Fibroblast of lung (primary cell): ENCODE measurements at regions not wholly inside any gene's neighbourhood (a gene's known extent, or its start where the extent isn't known, plus 50 kb on each side); places are given as distances from the start of the nearest gene placed in this dataset.

Experiments
- EZH2 ChIP-seq: IDR thresholded peaks from 2 replicates; pipeline ENCODE4 v1.5.1; 2012; ENCODE audit warnings: low read length, control low read depth, mild to moderate bottlenecking; ENCODE audit errors: missing control alignments
- TF ChIP-seq, protein P1 (sequence below), 2 donors: IDR thresholded peaks in 1 of 2; conservative IDR thresholded peaks in 1 of 2; 1 replicate in 1 of 2; 2 replicates in 1 of 2; pipeline ENCODE4 v1.5.1; 2011 to 2012; ENCODE audit warnings: low read length in 2 of 2, control low read depth in 1 of 2, inconsistent platforms in 1 of 2, low read depth in 1 of 2, mild to moderate bottlenecking in 1 of 2

DNA sequence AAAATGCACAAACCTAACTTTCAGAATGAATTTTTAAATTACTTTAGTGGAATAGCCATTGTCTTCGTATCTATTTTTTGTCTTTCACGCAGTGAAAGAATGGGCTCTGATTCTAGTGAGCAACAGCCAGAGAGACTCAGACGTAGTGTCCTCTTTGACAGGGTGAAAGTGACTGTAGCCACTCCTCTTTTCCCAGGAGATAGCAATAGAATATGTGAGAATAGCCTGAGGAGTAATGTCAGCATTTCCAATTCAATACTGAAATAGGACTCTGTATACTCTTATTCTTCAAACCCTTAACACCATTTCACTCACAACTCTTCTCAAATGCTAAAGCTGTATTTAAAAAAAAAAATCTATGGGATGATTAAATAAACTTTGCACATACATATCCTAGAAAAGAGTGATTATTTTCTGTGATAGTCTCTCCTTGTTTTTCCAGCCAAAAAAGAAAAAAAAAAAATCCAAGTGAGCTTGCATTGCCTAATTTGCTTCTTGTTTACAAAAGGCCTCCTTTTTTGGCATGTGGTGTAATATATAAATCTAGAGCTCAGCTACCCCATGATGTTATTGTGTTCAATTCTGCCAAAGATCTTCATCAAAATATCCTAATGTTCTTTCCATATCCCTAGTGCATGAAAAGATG, 626.1 kb upstream of the SLITRK6 start:
- TF ChIP-seq, protein P1, sequence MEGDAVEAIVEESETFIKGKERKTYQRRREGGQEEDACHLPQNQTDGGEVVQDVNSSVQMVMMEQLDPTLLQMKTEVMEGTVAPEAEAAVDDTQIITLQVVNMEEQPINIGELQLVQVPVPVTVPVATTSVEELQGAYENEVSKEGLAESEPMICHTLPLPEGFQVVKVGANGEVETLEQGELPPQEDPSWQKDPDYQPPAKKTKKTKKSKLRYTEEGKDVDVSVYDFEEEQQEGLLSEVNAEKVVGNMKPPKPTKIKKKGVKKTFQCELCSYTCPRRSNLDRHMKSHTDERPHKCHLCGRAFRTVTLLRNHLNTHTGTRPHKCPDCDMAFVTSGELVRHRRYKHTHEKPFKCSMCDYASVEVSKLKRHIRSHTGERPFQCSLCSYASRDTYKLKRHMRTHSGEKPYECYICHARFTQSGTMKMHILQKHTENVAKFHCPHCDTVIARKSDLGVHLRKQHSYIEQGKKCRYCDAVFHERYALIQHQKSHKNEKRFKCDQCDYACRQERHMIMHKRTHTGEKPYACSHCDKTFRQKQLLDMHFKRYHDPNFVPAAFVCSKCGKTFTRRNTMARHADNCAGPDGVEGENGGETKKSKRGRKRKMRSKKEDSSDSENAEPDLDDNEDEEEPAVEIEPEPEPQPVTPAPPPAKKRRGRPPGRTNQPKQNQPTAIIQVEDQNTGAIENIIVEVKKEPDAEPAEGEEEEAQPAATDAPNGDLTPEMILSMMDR (conservative IDR thresholded peaks at IDR 0.05 in 1 of 2, IDR thresholded peaks at IDR 0.05 in 1 of 2; ENCODE audit: low read depth in 1 of 2, low read length in 2 of 2) = no peak
- TF ChIP-seq EZH2 = no peak
